Jurkat, Clone E6-1 (cell line): ENCODE measurements at regions not wholly inside any gene's neighbourhood (a gene's known extent, or its start where the extent isn't known, plus 50 kb on each side); places are given as distances from the start of the nearest gene placed in this dataset.
"Not testable (repeated sequence)": the region's sequence is repeated elsewhere in the genome, so short reads cannot be mapped to it uniquely, and the experiment has no call there.

Experiments used
- DNase-seq: peaks from one replicate; pipeline ENCODE4 v3.0.0-alpha.2; 2011; ENCODE audit warnings: low read depth, low spot score
- H3K4me3 ChIP-seq: 2 replicates; pipeline ENCODE4 v1.5.1; 2011; ENCODE audit warnings: mild to moderate bottlenecking, low read length, control low read depth, moderate library complexity

- H3K4me3 ChIP-seq: no peak overlapping the region
- DNase-seq: no peak
Observed at GRCh38 chrX:39484159-39485068, 613.3 kb downstream of the BCOR start.

GRCh38 chrX:39487166-39487968, 610.4 kb downstream of the BCOR start:
- no peak for DNase-seq
- no peak overlapping the region for H3K4me3 ChIP-seq

DNA sequence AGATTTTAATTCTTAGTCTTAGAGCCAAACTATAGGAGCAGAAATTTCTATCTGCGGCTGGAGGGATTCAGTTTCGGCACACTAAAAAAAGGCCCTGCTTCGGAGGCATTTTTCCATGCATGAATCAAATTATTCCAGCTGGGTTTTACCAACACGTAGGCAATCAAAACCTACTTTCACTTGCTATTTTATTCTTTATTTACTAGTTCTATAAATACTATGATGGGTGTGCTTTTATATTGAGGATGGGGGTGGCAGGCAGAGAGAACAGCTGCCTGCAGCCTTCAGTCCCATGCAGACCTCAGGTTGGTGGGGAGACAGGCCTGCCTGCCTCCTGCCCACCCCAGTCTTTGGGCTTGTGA, 609.8 kb downstream of the BCOR start:
- no peak for DNase-seq
- no peak overlapping the region for H3K4me3 ChIP-seq

DNA sequence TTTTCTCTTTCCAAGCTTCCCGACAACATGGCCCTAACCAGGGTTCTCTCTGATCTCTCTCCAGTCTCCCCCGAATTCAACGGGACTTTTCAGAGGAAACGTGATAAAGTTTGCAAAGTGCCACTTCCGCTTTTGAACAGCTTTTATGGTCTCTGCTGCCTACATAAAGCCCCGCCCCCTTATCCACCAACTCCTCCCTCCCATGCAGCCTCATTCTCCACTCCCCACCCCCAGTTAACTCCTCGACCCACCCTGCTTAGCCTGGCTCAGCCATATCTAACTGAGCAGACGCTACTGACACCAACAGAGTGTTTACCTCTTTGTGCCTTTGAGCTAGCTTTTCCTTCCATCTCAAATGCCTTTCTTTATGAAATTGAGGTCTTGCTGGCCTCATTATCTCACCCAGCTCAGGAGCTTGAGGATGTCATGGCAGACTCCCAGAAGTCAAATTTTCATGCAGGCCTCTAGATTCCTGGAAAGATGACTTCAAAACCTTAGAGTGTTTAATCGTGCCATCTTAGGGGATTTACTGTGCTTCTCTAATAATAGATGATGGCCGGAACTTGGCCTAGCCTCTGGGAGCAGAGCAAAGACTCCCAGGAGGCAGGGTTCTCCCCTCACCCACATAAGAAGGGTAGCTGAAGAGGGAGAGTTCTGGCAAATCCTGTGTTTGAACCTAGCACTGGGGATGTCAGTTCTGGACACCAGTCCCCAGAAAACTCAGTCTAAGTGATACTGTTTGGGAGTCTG, 606.0 kb downstream of the BCOR start:
- H3K4me3 ChIP-seq: no peak overlapping the region
- peak; percentile 63 for DNase-seq

DNA sequence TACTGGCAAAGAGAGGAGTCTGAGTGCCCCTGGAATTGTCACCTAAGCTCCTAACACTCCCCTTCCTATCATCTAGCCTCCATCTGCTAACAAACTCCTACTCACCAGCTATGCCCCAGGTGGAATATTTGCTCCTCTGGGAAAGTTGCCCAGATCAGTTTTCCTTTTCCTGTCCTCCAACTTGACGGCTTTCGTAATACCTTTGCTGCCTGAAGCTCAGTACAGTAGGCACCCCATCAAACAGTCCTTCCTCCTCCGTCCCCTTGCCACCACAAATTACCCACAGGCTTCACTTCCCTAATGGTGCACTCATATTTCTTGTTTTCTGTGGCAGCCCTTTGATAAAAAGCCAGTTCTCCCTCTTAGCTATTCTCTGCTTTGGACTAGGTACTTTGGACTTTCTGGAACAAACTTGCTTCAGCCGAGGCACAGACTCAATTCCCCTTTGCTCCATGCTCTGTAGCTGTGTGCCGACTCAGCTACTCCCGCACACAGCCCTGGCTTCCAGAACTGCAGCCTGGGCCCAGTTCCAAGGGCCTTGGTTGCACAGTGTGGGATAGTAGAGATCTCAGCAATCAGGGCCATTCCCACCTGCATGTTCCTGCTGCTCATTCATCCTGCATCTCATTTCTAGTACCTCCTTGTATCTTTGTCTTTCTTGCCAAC, 605.1 kb downstream of the BCOR start:
- no peak for DNase-seq
- no peak overlapping the region for H3K4me3 ChIP-seq

DNA sequence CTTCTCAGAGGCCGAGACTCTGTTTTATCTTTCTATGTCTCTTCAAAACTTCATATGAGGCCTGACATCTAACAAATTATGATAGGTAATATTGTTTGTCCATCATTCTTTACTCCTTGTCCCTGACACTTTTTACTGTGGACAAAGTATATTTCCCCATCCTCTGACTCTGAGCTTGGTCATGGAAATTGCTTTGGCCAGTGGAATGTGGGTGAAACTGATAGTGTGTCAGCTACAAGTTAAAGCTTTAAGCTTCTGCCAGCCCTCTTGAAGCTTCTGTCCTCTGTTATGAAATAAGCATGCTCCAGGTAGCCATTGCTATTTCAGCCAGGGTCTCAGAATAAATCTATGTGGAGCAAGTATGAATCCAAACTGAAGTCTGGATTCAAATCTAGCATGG, 604.6 kb downstream of the BCOR start:
- H3K4me3 ChIP-seq: no peak overlapping the region
- DNase-seq: no peak

DNA sequence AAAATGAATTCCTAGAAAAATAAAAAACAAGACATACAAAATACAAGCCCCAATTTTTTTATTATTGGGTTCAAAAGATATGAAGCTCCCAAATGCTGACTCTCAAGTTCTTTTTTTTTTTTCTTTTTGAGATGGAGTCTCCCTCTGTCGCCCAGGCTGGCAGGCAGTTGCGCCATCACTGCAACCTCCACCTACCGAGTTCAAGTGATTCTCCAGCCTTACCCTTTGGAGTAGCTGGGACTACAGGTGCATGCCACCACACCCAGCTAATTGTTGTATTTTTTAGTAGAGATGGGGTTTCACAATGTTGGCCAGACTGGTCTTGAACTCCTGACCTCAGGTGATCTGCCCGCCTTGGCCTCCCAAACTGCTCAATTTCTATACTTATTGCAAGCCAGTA, 600.6 kb downstream of the BCOR start:
- not testable (repeated sequence) for H3K4me3 ChIP-seq, DNase-seq

DNA sequence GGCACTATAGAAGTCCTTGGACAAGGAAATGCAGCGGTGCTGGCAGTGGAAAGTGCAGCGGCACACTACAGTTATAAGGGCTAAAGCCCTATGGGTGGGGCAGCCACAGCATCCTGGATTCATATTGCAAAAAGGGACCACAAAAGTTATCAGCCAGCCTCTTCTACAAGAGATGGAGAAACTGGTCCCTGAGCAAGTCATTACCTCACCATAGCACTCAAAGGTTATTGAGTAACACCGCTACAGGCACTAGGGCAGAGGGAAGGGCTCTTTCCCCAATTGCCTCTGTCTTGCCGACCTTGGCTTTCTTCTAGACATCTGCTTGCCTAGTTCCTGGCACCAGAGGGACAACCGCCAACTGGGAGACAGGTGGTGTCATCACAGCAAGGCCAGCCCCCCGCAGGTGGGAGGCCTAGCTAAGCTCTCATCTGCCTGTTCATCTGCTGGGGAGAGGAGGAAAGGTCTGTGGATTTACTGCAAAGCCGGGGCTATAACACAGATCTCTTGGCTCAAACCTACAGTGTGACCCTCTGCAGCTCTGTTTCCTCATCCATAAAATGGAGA, 600.0 kb downstream of the BCOR start:
- no peak overlapping the region for H3K4me3 ChIP-seq
- DNase-seq: no peak

GRCh38 chrX:39499996-39500395, 597.8 kb downstream of the BCOR start:
- DNase-seq: no peak

GRCh38 chrX:39501822-39502221, 595.9 kb downstream of the BCOR start:
- H3K4me3 ChIP-seq: no peak overlapping the region
- no peak for DNase-seq

More at GRCh38 chrX:39499996-39500395, 597.8 kb downstream of the BCOR start:
- no peak overlapping the region for H3K4me3 ChIP-seq

DNA sequence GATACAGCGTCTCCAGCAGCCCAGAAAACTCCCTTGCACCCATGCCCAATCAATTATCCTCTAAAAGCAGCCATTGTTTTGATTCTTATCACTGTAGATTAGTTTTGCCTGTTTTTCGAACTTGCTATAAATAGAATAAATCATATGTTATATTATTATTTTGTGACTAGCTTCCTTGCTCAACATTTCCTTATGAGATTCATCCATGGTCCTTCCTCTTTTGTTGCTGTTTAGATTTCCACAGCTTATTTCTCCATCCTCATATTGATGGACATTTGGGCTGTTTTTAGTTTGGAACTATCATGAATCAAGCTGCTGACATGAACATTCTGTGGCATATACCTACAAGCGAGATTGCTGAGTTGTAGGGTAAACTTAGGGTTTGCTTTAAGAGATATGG, 595.3 kb downstream of the BCOR start:
- DNase-seq: no peak
- H3K4me3 ChIP-seq: no peak overlapping the region

GRCh38 chrX:39504227-39504626, 593.5 kb downstream of the BCOR start:
- H3K4me3 ChIP-seq: no peak overlapping the region
- no peak for DNase-seq

DNA sequence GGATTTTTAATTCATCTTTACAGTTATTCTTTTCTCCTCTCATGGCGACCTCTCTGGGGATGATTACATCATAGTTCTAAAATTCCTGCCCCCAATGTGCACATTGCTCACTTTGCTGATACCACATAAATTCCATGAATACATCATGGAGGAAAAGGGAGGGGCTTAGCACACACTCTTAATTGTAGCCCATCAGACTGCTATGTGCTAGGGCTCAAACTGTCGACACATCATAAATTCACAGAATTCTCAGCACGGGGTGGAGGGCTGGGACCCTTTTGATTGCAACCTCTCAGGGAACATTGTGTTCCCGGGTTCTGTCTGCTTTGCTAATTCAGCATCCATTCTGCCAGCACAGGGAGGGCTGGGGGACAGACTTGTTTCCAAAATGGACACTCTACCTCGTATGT, 592.9 kb downstream of the BCOR start:
- no peak for DNase-seq
- H3K4me3 ChIP-seq: no peak overlapping the region

GRCh38 chrX:39506131-39506530, 591.6 kb downstream of the BCOR start:
- no peak overlapping the region for H3K4me3 ChIP-seq
- DNase-seq: no peak

- no peak for DNase-seq
- H3K4me3 ChIP-seq: no peak overlapping the region
Observed at GRCh38 chrX:39507034-39507433, 590.7 kb downstream of the BCOR start.

DNA sequence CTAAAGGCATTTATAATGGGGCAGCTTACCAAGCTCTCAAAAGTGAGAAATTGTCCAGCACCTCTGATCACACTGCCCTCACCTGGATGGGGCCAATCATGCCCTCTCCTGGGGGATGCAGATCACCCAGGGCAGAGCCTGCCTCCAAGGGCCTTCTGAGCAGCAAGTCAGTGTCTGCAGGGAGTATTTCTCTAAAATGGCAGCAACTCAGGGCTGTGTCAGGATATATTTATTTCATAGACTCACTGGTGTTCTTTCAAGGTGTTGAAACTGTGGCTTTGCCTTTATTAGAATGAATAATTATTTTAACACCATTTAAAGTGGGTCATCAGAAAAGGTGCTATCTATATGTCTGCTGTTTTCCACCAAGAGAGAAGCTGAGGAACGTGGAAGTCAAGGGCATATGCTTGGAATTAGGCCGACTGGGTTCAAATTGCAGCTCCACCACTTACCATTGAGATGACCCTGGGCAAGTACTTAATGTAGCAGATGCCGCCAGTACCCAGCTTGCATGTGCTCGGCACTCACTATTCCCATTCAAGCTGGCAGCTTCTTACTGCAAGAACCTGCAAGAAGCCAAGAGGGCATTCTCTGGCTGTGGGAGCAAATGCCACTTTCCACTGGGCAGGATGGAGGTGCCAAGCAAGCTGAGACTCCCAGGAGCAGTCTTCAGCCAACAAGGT, 590.0 kb downstream of the BCOR start:
- no peak for DNase-seq

DNA sequence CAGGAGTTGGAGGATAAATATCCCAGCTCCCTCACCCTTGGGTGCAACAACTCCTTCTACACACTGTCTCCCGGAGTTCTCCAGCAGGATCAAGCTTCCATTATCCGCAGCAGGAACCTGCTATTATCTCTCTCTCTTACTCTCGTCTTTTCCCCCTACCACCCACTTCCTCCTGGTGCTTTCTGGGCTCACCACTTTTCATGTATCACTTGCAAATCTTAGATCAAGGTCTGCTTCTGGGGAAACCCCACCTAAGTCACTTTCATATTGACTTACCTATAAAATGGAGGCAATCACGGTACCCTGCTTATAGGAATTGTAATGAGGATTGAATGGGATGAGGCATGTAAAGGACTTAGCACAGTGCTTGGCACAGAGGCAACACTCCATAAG, 589.5 kb downstream of the BCOR start:
- no peak overlapping the region for H3K4me3 ChIP-seq

More for the DNA sequence above, 590.0 kb downstream of the BCOR start:
- H3K4me3 ChIP-seq: no peak overlapping the region

DNA sequence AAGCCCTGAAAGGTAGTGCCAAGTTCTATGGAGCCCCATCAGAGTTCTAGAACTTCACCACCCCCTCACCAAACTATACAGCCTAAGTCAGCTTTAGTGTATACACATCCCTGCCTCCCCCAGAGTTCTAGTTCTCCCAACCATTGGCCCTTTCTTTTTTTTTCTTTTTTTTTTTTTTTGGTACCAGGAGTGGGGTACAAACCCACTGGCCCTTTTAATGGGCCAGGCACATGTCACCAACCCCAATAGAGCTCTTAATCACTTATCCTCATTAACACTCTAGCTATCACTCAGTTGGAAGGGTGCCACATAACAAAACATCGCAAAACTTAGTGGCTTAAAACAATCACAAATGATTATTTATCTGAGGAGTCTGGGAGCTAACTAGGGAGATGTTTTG, 588.6 kb downstream of the BCOR start:
- DNase-seq: no peak
- no peak overlapping the region for H3K4me3 ChIP-seq

More for the DNA sequence above, 589.5 kb downstream of the BCOR start:
- DNase-seq: no peak
